NCI-H2196 treated with DMSO at 0.1 percent for 48 hours (cell line): ENCODE measurements at regions not wholly inside any gene's neighbourhood (a gene's known extent, or its start where the extent isn't known, plus 50 kb on each side); places are given as distances from the start of the nearest gene placed in this dataset.
"Not testable (repeated sequence)": the region's sequence is repeated elsewhere in the genome, so short reads cannot be mapped to it uniquely, and the experiment has no call there.

Experiments used
- DNase-seq: peaks from one replicate; lab custom pipeline; 2025; ENCODE audit not compliant: unreplicated experiment; lab: John Stamatoyannopoulos, UW

- no peak for DNase-seq
Measured at GRCh38 chr12:28770322-28770721, 378.8 kb upstream of the FAR2 start.

- DNase-seq, result no peak
Measured at GRCh38 chr12:28771968-28772367, 377.1 kb upstream of the FAR2 start.

GRCh38 chr12:28775556-28775955, 373.5 kb upstream of the FAR2 start:
- DNase-seq, result no peak

- no peak for DNase-seq
Measured at GRCh38 chr12:28776220-28776619, 372.9 kb upstream of the FAR2 start.

- no peak for DNase-seq
Measured at GRCh38 chr12:28776913-28777422, 372.1 kb upstream of the FAR2 start.

GRCh38 chr12:28777603-28778365, 371.3 kb upstream of the FAR2 start:
- DNase-seq, result no peak

- DNase-seq, result no peak
Measured at GRCh38 chr12:28780096-28780495, 369.0 kb upstream of the FAR2 start.

GRCh38 chr12:28780960-28781359, 368.1 kb upstream of the FAR2 start:
- no peak for DNase-seq

GRCh38 chr12:28781671-28782652, 367.1 kb upstream of the FAR2 start:
- no peak for DNase-seq

GRCh38 chr12:28782812-28783211, 366.3 kb upstream of the FAR2 start:
- DNase-seq, result no peak

GRCh38 chr12:28787151-28787550, 361.9 kb upstream of the FAR2 start:
- no peak for DNase-seq

GRCh38 chr12:28788256-28788655, 360.8 kb upstream of the FAR2 start:
- DNase-seq, result not testable (repeated sequence)

- no peak for DNase-seq
Measured at GRCh38 chr12:28793581-28794151, 355.4 kb upstream of the FAR2 start.

- no peak for DNase-seq
Measured at GRCh38 chr12:28794211-28794610, 354.9 kb upstream of the FAR2 start.

GRCh38 chr12:28794786-28795185, 354.3 kb upstream of the FAR2 start:
- DNase-seq, result no peak

GRCh38 chr12:28795311-28795710, 353.8 kb upstream of the FAR2 start:
- no peak for DNase-seq

GRCh38 chr12:28799348-28799747, 349.7 kb upstream of the FAR2 start:
- no peak for DNase-seq

GRCh38 chr12:28800129-28800528, 348.9 kb upstream of the FAR2 start:
- no peak for DNase-seq

- DNase-seq, result no peak
Measured at GRCh38 chr12:28802706-28803438, 346.2 kb upstream of the FAR2 start.

GRCh38 chr12:28807535-28807934, 341.5 kb upstream of the FAR2 start:
- no peak for DNase-seq

GRCh38 chr12:28811457-28811856, 337.6 kb upstream of the FAR2 start:
- DNase-seq, result no peak
